ENCODE measurements at regions not wholly inside any gene's neighbourhood (a gene's known extent, or its start where the extent isn't known, plus 50 kb on each side); places are given as distances from the start of the nearest gene placed in this dataset.

- TF ChIP-seq, protein P1, sequence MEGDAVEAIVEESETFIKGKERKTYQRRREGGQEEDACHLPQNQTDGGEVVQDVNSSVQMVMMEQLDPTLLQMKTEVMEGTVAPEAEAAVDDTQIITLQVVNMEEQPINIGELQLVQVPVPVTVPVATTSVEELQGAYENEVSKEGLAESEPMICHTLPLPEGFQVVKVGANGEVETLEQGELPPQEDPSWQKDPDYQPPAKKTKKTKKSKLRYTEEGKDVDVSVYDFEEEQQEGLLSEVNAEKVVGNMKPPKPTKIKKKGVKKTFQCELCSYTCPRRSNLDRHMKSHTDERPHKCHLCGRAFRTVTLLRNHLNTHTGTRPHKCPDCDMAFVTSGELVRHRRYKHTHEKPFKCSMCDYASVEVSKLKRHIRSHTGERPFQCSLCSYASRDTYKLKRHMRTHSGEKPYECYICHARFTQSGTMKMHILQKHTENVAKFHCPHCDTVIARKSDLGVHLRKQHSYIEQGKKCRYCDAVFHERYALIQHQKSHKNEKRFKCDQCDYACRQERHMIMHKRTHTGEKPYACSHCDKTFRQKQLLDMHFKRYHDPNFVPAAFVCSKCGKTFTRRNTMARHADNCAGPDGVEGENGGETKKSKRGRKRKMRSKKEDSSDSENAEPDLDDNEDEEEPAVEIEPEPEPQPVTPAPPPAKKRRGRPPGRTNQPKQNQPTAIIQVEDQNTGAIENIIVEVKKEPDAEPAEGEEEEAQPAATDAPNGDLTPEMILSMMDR (IDR thresholded peaks at IDR 0.05; ENCODE audit: poor library complexity, severe bottlenecking): no peak
- Histone ChIP-seq H3K27me3 (ENCODE audit: insufficient read depth, poor library complexity, severe bottlenecking) (no peaks in the 10 kb centered on the region), H3K36me3 (ENCODE audit: low read depth) (no peaks in the 10 kb centered on the region), H3K27ac (ENCODE audit: poor library complexity, severe bottlenecking) (peak overlapping the region; percentile 71), H3K4me3 (ENCODE audit: severe bottlenecking) (no peak overlapping the region), H3K9me3 (ENCODE audit: severe bottlenecking) (no peaks in the 10 kb centered on the region), H3K4me1 (ENCODE audit: insufficient read depth, poor library complexity, severe bottlenecking) (peaks cover 22% of the 10 kb centered on the region)
- DNase-seq (ENCODE audit: low spot score): no peak
- ATAC-seq (ENCODE audit: low read depth): peak; percentile 26; the same call in 2 of the 3 replicates
Measured at GRCh38 chr11:13140873-13141655, 131.9 kb downstream of the RASSF10 start.

- Histone ChIP-seq H3K9me3 (ENCODE audit: severe bottlenecking) (no peaks in the 10 kb centered on the region), H3K27ac (ENCODE audit: poor library complexity, severe bottlenecking) (no peak overlapping the region), H3K27me3 (ENCODE audit: insufficient read depth, poor library complexity, severe bottlenecking) (no peaks in the 10 kb centered on the region), H3K36me3 (ENCODE audit: low read depth) (no peaks in the 10 kb centered on the region), H3K4me3 (ENCODE audit: severe bottlenecking) (no peak overlapping the region), H3K4me1 (ENCODE audit: insufficient read depth, poor library complexity, severe bottlenecking) (peaks cover 22% of the 10 kb centered on the region)
- ATAC-seq (ENCODE audit: low read depth) (no peak), DNase-seq (ENCODE audit: low spot score) (no peak)
- TF ChIP-seq, protein P1 (IDR thresholded peaks at IDR 0.05; ENCODE audit: poor library complexity, severe bottlenecking): no peak
Measured at GRCh38 chr11:13141731-13142709, 132.9 kb downstream of the RASSF10 start.

DNA sequence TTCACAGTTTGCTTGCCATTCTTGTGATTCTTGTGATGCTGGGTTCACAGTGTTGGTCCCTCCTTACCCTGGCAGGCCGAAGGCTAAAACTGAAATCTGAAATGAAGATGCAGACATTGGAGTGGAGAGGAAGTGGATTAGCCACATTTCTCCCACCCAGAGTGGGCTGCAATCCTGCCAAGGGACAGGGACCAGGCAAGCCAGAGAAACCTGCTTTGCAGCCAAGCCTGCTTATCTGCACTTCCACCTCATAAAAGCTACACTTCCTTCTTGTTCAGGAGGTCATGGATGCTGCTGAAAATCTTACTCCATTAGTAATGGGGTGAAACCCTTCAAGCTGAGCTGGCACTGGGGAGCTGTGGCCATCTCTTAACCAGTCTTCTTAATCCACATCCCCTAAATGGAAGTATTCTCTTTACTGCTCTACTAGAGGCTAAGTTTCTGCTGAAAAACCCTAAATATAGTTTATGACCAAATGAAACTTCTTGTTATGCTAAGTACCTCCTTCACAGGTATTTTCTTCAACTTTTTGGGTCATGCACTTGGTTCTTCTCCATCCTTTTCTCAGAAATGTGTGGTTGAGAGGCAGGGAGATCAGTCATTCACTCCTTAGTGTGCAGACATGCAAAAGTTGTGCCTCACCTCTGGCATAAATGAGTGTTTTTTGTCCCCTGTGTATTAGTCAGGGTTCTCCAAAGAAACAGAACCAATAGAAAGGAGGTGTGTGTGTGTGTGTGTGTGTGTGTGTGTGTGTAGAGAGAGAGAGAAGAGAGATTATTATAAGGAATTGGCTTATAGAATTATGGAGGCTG lies 133.9 kb upstream of the BMAL1 start:
- H3K4me3 ChIP-seq (ENCODE audit: severe bottlenecking): no peak overlapping the region
- H3K4me1 ChIP-seq (ENCODE audit: insufficient read depth, poor library complexity, severe bottlenecking): peaks cover 12% of the 10 kb centered on the region
- no peaks in the 10 kb centered on the region for H3K36me3 ChIP-seq (ENCODE audit: low read depth)
- H3K27ac ChIP-seq (ENCODE audit: poor library complexity, severe bottlenecking): no peak overlapping the region
- H3K9me3 ChIP-seq (ENCODE audit: severe bottlenecking): no peaks in the 10 kb centered on the region
- DNase-seq (ENCODE audit: low spot score) (no peak), ATAC-seq (ENCODE audit: low read depth) (no peak)
- TF ChIP-seq, protein P1 (IDR thresholded peaks at IDR 0.05; ENCODE audit: poor library complexity, severe bottlenecking): no peak
- no peaks in the 10 kb centered on the region for H3K27me3 ChIP-seq (ENCODE audit: insufficient read depth, poor library complexity, severe bottlenecking)

GRCh38 chr11:13145461-13145860 lies 132.1 kb upstream of the BMAL1 start:
- TF ChIP-seq, protein P1 (IDR thresholded peaks at IDR 0.05; ENCODE audit: poor library complexity, severe bottlenecking): no peak

More at GRCh38 chr11:13145461-13145860, 132.1 kb upstream of the BMAL1 start:
- no peak overlapping the region for H3K4me3 ChIP-seq (ENCODE audit: severe bottlenecking)
- no peak overlapping the region for H3K27ac ChIP-seq (ENCODE audit: poor library complexity, severe bottlenecking)
- no peaks in the 10 kb centered on the region for H3K9me3 ChIP-seq (ENCODE audit: severe bottlenecking)
- no peak for ATAC-seq (ENCODE audit: low read depth)
- no peak for DNase-seq (ENCODE audit: low spot score)
- H3K4me1 ChIP-seq (ENCODE audit: insufficient read depth, poor library complexity, severe bottlenecking): peaks cover 7% of the 10 kb centered on the region
- H3K27me3 ChIP-seq (ENCODE audit: insufficient read depth, poor library complexity, severe bottlenecking): no peaks in the 10 kb centered on the region
- no peaks in the 10 kb centered on the region for H3K36me3 ChIP-seq (ENCODE audit: low read depth)

All from RWPE2 (cell line).